ENCODE measurements at regions not wholly inside any gene's neighbourhood (a gene's known extent, or its start where the extent isn't known, plus 50 kb on each side); places are given as distances from the start of the nearest gene placed in this dataset.

DNA sequence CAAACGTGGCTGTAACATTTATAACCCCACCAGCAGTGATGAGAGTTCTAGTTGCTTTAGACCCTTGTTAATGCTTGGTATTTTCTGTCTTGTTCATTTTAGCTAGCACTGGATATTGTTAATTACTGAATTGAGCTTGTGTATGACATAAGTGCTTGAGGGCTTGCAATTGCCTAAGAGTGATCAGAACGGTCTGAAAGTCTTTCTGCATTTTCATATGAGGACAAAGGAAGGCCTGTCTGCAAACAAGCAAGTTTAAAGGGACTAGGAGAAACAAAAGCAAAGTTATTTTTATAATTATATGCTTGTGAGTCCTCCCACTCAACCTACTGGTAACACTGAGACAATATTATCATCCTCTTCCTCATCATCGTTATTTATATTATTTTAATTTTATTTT lies 305.5 kb upstream of the DUSP10 start:
- peaks cover 0 to 12% (median 2%) of the 10 kb centered on the region in 4 donors for H3K4me1 Mint-ChIP-seq
- no peak overlapping the region for H3K27ac Mint-ChIP-seq
- CTCF ChIA-PET (ENCODE audit: partially characterized antibody), result no interaction called here
- H3K27me3 Mint-ChIP-seq, result no peaks in the 10 kb centered on the region
- intact Hi-C loops (cut with micrococcal nuclease), result no loop called here
- no peaks in the 10 kb centered on the region for H3K27me3 ChIP-seq (ENCODE audit: insufficient read depth, low read length)
- no peaks in the 10 kb centered on the region for H3K36me3 ChIP-seq (ENCODE audit: insufficient read depth, low read length)
- H3K4me3 ChIP-seq (ENCODE audit: low read length in 2 of 2), result no peak overlapping the region
- POLR2A ChIA-PET (ENCODE audit: partially characterized antibody), result no interaction called here
- no peak for DNase-seq
- no peaks in the 10 kb centered on the region for H3K36me3 Mint-ChIP-seq
- no peak overlapping the region for H3K4me3 Mint-ChIP-seq
- no peaks in the 10 kb centered on the region for H3K4me1 ChIP-seq (ENCODE audit: insufficient read depth, low read length)
- H3K9me3 ChIP-seq (ENCODE audit: control insufficient read depth in 1 of 2, low read length in 2 of 2), result no peaks in the 10 kb centered on the region
- H3K27ac ChIP-seq (ENCODE audit: low read depth, low read length), result no peak overlapping the region
- H3K9me3 Mint-ChIP-seq, result no peaks in the 10 kb centered on the region

DNA sequence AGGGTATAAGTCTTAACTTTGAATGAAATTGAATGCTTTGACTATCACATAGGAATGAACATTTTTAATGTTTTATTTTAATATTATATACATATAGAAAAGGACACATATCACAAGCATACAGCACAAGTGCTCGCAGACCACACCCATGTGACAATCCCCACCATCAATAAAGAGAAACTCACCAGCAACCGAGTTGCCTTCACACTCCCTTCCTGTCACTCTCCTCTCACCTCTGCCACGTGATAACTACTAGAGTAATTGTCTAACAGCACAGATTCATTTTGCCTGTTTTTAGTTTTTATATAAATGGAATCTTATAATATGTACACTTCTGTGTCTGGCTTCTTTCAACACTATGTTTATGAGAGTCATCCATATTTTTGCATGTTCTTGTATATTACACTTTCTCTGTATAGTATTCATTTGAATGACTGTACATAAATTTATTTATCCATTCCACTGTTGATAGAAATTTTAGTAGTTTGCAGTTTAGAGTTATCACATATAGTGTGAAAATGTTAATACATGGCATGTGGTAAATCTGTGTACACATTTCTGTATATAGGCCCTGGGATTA lies 304.9 kb upstream of the DUSP10 start:
- H3K36me3 Mint-ChIP-seq, result no peaks in the 10 kb centered on the region
- H3K4me3 ChIP-seq (ENCODE audit: low read length in 2 of 2), result no peak overlapping the region
- H3K9me3 Mint-ChIP-seq, result no peaks in the 10 kb centered on the region
- no peak for DNase-seq
- ChIA-PET CTCF (ENCODE audit: partially characterized antibody) (no interaction called here), POLR2A (ENCODE audit: partially characterized antibody) (no interaction called here)
- no peak overlapping the region for H3K27ac Mint-ChIP-seq
- no peak overlapping the region for H3K27ac ChIP-seq (ENCODE audit: low read depth, low read length)
- no peaks in the 10 kb centered on the region for H3K9me3 ChIP-seq (ENCODE audit: control insufficient read depth in 1 of 2, low read length in 2 of 2)
- intact Hi-C loops (cut with micrococcal nuclease), result no loop called here
- H3K36me3 ChIP-seq (ENCODE audit: insufficient read depth, low read length), result no peaks in the 10 kb centered on the region
- no peaks in the 10 kb centered on the region for H3K4me1 ChIP-seq (ENCODE audit: insufficient read depth, low read length)
- peaks cover 0 to 12% (median 2%) of the 10 kb centered on the region in 4 donors for H3K4me1 Mint-ChIP-seq
- H3K27me3 ChIP-seq (ENCODE audit: insufficient read depth, low read length), result no peaks in the 10 kb centered on the region
- no peak overlapping the region for H3K4me3 Mint-ChIP-seq
- no peaks in the 10 kb centered on the region for H3K27me3 Mint-ChIP-seq

DNA sequence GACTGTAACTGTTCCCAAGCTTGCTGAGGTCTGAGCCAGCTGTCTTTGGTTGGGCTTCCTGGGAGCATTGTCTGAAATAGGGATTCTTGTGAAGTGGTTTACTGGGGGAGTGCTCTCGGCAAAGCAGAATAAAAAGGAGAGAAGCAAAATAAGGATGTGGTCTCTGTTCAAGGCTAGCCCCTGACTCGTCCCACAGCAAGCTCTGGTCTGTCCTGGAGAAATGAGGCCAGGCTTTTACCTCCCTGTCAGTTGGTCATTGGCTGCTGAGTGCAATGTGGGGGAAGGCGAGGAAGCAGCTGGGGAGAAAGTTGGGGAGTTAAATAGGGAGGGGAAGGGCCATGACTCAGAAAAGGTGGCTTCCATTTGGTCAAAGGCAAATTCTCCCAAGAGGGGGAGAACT lies 303.9 kb upstream of the DUSP10 start:
- ChIA-PET POLR2A (ENCODE audit: partially characterized antibody) (no interaction called here), CTCF (ENCODE audit: partially characterized antibody) (no interaction called here)
- Histone ChIP-seq H3K4me3 (ENCODE audit: low read length in 2 of 2) (no peak overlapping the region), H3K36me3 (ENCODE audit: insufficient read depth, low read length) (no peaks in the 10 kb centered on the region), H3K27me3 (ENCODE audit: insufficient read depth, low read length) (no peaks in the 10 kb centered on the region), H3K4me1 (ENCODE audit: insufficient read depth, low read length) (no peaks in the 10 kb centered on the region), H3K27ac (ENCODE audit: low read depth, low read length) (no peak overlapping the region), H3K9me3 (ENCODE audit: control insufficient read depth in 1 of 2, low read length in 2 of 2) (no peaks in the 10 kb centered on the region)
- Mint-ChIP-seq H3K27me3 (no peaks in the 10 kb centered on the region), H3K27ac (no peak overlapping the region), H3K4me1 (peaks cover 0 to 12% (median 2%) of the 10 kb centered on the region in 4 donors), H3K9me3 (no peaks in the 10 kb centered on the region), H3K36me3 (no peaks in the 10 kb centered on the region), H3K4me3 (no peak overlapping the region)
- DNase-seq, result no peak
- intact Hi-C loops (cut with micrococcal nuclease), result no loop called here

DNA sequence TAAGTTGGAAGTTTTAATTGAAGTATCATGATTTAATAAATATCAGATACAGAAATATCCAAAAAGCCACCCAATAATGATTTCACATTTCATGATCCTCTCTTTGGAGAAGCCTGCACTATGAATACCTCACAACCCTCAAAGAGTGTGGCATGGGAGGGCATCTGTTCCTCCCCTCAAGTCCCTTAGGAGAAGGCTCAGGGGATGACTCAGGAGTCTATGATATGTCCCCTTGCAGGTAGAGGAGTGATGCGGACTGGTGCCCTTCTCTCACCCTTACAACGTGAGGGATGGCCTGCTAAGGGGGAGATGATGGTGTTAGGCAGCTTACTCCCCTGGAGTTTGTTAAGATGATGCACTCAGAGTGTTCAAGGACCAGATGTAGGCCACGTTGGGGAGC lies 303.3 kb upstream of the DUSP10 start:
- intact Hi-C loops (cut with micrococcal nuclease), result no loop called here

GRCh38 chr1:222043444-222044292 lies 301.8 kb upstream of the DUSP10 start:
- intact Hi-C loops (cut with micrococcal nuclease), result no loop called here
- no peak overlapping the region for H3K27ac ChIP-seq (ENCODE audit: low read depth, low read length)
- CTCF ChIA-PET (ENCODE audit: partially characterized antibody), result interaction anchor here (0.9 kb wide), 1 partner anchor 12 kb away, joined by 3 read pairs; no protein-coding TSS in a partner anchor
- no peaks in the 10 kb centered on the region for H3K36me3 ChIP-seq (ENCODE audit: insufficient read depth, low read length)
- H3K27me3 Mint-ChIP-seq, result no peaks in the 10 kb centered on the region
- H3K27ac Mint-ChIP-seq, result no peak overlapping the region
- no peaks in the 10 kb centered on the region for H3K4me1 ChIP-seq (ENCODE audit: insufficient read depth, low read length)
- DNase-seq, result no peak
- no peaks in the 10 kb centered on the region for H3K9me3 Mint-ChIP-seq
- H3K4me3 Mint-ChIP-seq, result no peak overlapping the region
- H3K4me3 ChIP-seq (ENCODE audit: low read length in 2 of 2), result no peak overlapping the region
- POLR2A ChIA-PET (ENCODE audit: partially characterized antibody), result no interaction called here
- H3K36me3 Mint-ChIP-seq, result no peaks in the 10 kb centered on the region
- no peaks in the 10 kb centered on the region for H3K9me3 ChIP-seq (ENCODE audit: control insufficient read depth in 1 of 2, low read length in 2 of 2)
- H3K4me1 Mint-ChIP-seq, result peaks cover 0 to 10% (median 2%) of the 10 kb centered on the region in 4 donors
- H3K27me3 ChIP-seq (ENCODE audit: insufficient read depth, low read length), result no peaks in the 10 kb centered on the region

More for the DNA sequence above, 303.3 kb upstream of the DUSP10 start:
- Mint-ChIP-seq H3K4me3 (no peak overlapping the region), H3K36me3 (no peaks in the 10 kb centered on the region), H3K9me3 (no peaks in the 10 kb centered on the region), H3K27me3 (no peaks in the 10 kb centered on the region), H3K27ac (no peak overlapping the region), H3K4me1 (peaks cover 0 to 12% (median 2%) of the 10 kb centered on the region in 4 donors)
- H3K4me3 ChIP-seq (ENCODE audit: low read length in 2 of 2), result no peak overlapping the region
- H3K4me1 ChIP-seq (ENCODE audit: insufficient read depth, low read length), result no peaks in the 10 kb centered on the region
- no peaks in the 10 kb centered on the region for H3K27me3 ChIP-seq (ENCODE audit: insufficient read depth, low read length)
- no peaks in the 10 kb centered on the region for H3K9me3 ChIP-seq (ENCODE audit: control insufficient read depth in 1 of 2, low read length in 2 of 2)
- no peak for DNase-seq
- H3K36me3 ChIP-seq (ENCODE audit: insufficient read depth, low read length), result no peaks in the 10 kb centered on the region
- H3K27ac ChIP-seq (ENCODE audit: low read depth, low read length), result no peak overlapping the region
- ChIA-PET CTCF (ENCODE audit: partially characterized antibody) (no interaction called here), POLR2A (ENCODE audit: partially characterized antibody) (no interaction called here)

- Histone ChIP-seq H3K36me3 (ENCODE audit: insufficient read depth, low read length) (no peaks in the 10 kb centered on the region), H3K4me1 (ENCODE audit: insufficient read depth, low read length) (no peaks in the 10 kb centered on the region), H3K4me3 (ENCODE audit: low read length in 2 of 2) (no peak overlapping the region), H3K27ac (ENCODE audit: low read depth, low read length) (no peak overlapping the region), H3K27me3 (ENCODE audit: insufficient read depth, low read length) (no peaks in the 10 kb centered on the region), H3K9me3 (ENCODE audit: control insufficient read depth in 1 of 2, low read length in 2 of 2) (no peaks in the 10 kb centered on the region)
- intact Hi-C loops (cut with micrococcal nuclease), result no loop called here
- Mint-ChIP-seq H3K36me3 (no peaks in the 10 kb centered on the region), H3K27me3 (peaks cover 0 to 6% of the 10 kb centered on the region in 2 donors), H3K4me3 (no peak overlapping the region), H3K27ac (no peak overlapping the region), H3K9me3 (no peaks in the 10 kb centered on the region), H3K4me1 (peaks cover 0 to 1% (median 0%) of the 10 kb centered on the region in 4 donors)
- ChIA-PET CTCF (ENCODE audit: partially characterized antibody) (no interaction called here), POLR2A (ENCODE audit: partially characterized antibody) (no interaction called here)
- DNase-seq, result no peak
Observed at GRCh38 chr1:222042120-222042519, 300.2 kb upstream of the DUSP10 start.

- no peak overlapping the region for H3K4me3 Mint-ChIP-seq
Observed at GRCh38 chr1:222040955-222041354, 299.1 kb upstream of the DUSP10 start.

More at GRCh38 chr1:222040955-222041354, 299.1 kb upstream of the DUSP10 start:
- Mint-ChIP-seq H3K36me3 (no peaks in the 10 kb centered on the region), H3K27me3 (peaks cover 5 to 7% of the 10 kb centered on the region in 2 donors), H3K4me1 (no peaks in the 10 kb centered on the region), H3K27ac (no peak overlapping the region), H3K9me3 (no peaks in the 10 kb centered on the region)
- Histone ChIP-seq H3K4me1 (ENCODE audit: insufficient read depth, low read length) (no peaks in the 10 kb centered on the region), H3K27ac (ENCODE audit: low read depth, low read length) (no peak overlapping the region), H3K27me3 (ENCODE audit: insufficient read depth, low read length) (no peaks in the 10 kb centered on the region), H3K4me3 (ENCODE audit: low read length in 2 of 2) (no peak overlapping the region), H3K36me3 (ENCODE audit: insufficient read depth, low read length) (no peaks in the 10 kb centered on the region), H3K9me3 (ENCODE audit: control insufficient read depth in 1 of 2, low read length in 2 of 2) (no peaks in the 10 kb centered on the region)
- DNase-seq, result no peak
- ChIA-PET POLR2A (ENCODE audit: partially characterized antibody) (no interaction called here), CTCF (ENCODE audit: partially characterized antibody) (interaction anchor here (0.9 kb wide), 1 partner anchor 55 kb away, joined by 3 read pairs; no protein-coding TSS in a partner anchor)
- intact Hi-C loops (cut with micrococcal nuclease), result no loop called here
